ENCODE measurements at regions not wholly inside any gene's neighbourhood (a gene's known extent, or its start where the extent isn't known, plus 50 kb on each side); places are given as distances from the start of the nearest gene placed in this dataset.

DNA sequence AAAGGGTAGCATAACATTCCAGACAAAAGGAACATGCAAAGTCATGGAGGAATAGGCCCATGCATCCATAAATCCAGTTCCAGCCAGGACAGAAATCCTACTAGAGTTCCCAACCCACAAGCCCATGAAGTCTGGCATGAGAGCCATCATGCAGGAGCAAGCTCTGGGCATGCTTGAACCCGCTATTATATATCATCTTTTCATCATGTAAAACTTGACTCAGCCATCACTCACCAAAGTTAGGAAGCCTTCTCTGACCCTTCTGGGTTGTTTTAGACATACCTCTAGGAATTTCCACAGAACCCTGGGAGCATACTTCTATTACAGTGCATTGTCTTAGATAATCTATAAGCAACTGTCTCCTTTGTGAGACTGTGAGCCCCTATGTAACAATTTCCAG lies 293.0 kb upstream of the NPSR1 start:
- DNase-seq (ENCODE audit: low read depth in 2 of 2) = no peak
- TF ChIP-seq, protein P1, sequence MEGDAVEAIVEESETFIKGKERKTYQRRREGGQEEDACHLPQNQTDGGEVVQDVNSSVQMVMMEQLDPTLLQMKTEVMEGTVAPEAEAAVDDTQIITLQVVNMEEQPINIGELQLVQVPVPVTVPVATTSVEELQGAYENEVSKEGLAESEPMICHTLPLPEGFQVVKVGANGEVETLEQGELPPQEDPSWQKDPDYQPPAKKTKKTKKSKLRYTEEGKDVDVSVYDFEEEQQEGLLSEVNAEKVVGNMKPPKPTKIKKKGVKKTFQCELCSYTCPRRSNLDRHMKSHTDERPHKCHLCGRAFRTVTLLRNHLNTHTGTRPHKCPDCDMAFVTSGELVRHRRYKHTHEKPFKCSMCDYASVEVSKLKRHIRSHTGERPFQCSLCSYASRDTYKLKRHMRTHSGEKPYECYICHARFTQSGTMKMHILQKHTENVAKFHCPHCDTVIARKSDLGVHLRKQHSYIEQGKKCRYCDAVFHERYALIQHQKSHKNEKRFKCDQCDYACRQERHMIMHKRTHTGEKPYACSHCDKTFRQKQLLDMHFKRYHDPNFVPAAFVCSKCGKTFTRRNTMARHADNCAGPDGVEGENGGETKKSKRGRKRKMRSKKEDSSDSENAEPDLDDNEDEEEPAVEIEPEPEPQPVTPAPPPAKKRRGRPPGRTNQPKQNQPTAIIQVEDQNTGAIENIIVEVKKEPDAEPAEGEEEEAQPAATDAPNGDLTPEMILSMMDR (IDR thresholded peaks at IDR 0.05; ENCODE audit: low read depth, low read length) = no peak

DNA sequence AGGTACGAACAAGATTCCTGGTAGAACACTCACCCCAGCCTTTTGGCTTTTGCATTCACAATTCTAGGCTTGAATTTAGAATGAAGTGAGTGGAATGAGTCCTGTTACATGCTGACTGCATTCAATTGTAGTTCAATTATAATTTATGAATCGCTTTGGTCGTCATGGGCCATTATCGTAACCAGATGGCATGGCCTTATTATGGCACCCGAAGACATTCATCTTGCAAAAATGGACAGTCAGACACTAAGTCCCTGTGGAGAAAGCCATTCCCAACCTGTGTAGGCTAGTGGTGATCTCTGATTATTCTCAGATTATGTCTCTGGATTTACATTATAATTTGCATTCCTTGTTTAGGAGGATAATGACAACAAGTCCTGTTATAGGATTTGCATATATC lies 292.4 kb upstream of the NPSR1 start:
- TF ChIP-seq, protein P1 (IDR thresholded peaks at IDR 0.05; ENCODE audit: low read depth, low read length) = no peak
- no peak for DNase-seq (ENCODE audit: low read depth in 2 of 2)
- H3K4me3 ChIP-seq (replicated peaks in 1 of 2; ENCODE audit: low read depth in 2 of 2, low read length in 2 of 2) = no peak overlapping the region

More for the DNA sequence above, 293.0 kb upstream of the NPSR1 start:
- no peak overlapping the region for H3K4me3 ChIP-seq (replicated peaks in 1 of 2; ENCODE audit: low read depth in 2 of 2, low read length in 2 of 2)

DNA sequence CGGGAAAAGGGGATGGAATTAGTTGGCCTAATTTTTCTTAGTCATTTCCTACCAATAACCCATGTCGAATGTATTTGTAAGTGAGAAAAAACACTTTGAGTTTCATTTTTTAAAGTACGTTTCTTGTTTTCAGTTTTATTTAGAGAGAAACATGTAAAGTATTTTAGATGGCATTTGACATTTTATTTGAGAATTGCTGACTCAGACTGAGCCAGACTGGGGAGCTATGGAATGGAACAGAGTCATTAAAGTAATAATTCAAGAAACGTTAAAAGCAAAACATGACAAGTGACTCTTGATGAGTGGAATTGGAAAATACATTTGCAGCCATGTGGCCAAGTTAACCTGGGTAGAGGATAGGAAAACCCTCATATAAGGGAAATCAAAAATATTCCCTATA lies 286.1 kb upstream of the NPSR1 start:
- TF ChIP-seq, protein P1 (IDR thresholded peaks at IDR 0.05; ENCODE audit: low read depth, low read length) = no peak
- no peak overlapping the region for H3K4me3 ChIP-seq (replicated peaks in 1 of 2; ENCODE audit: low read depth in 2 of 2, low read length in 2 of 2)
- DNase-seq (ENCODE audit: low read depth in 2 of 2) = no peak

DNA sequence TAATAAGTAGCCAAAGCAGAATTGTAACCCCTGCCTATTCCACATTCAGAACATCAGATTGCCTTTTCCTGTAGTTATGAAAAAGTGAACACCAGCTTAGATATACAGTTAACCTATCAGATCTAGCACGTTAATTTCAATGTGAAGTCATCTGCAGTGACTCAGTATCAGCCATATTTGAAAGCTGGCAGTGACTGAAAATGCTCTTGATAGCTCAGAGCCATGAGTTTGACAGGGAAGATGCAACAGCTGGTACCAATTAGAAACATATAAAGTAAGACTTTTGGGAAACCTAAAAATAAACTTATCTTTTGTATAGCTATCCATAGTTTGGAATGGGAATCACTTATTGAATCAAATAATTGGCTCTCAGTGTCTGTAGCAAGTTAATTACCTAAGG lies 284.1 kb upstream of the NPSR1 start:
- H3K4me3 ChIP-seq (replicated peaks in 1 of 2; ENCODE audit: low read depth in 2 of 2, low read length in 2 of 2) = no peak overlapping the region
- TF ChIP-seq, protein P1 (IDR thresholded peaks at IDR 0.05; ENCODE audit: low read depth, low read length) = no peak
- DNase-seq (ENCODE audit: low read depth in 2 of 2) = no peak

DNA sequence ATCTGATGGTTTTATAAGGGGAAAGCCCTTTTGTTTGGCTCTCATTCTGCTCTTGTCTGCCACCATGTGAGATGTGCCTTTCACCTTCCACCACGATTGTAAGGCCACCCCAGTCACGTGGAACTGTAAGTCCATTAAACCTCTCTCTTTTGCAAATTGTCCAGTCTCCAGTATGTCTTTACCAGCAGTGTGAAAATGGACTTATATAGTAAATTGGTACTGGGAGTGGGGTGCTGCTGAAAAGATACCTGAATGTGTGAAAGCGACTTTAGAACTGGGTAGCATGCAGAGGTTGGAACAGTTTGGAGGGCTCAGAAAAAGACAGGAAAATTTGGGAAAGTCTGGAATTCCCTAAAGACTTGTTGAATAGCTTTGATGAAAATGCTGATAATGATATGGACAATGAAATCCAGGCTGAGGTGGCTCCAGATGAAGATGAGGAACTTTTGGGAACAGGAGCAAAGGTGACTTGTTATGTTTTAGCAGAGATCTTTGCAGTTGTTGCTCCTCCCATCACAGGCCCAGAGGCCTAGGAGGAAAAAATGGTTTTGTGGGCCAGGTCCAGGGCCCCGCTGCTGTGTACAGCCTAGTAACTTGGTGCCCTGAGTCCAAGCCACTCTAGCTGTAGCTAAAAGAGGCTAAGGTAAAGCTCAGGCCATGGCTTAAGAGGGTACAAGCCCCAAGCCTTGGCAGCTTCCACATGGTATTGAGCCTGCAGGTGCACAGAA lies 275.7 kb upstream of the NPSR1 start:
- H3K4me3 ChIP-seq (replicated peaks in 1 of 2; ENCODE audit: low read depth in 2 of 2, low read length in 2 of 2) = no peak overlapping the region
- DNase-seq (ENCODE audit: low read depth in 2 of 2) = no peak
- TF ChIP-seq, protein P1 (IDR thresholded peaks at IDR 0.05; ENCODE audit: low read depth, low read length) = no peak

DNA sequence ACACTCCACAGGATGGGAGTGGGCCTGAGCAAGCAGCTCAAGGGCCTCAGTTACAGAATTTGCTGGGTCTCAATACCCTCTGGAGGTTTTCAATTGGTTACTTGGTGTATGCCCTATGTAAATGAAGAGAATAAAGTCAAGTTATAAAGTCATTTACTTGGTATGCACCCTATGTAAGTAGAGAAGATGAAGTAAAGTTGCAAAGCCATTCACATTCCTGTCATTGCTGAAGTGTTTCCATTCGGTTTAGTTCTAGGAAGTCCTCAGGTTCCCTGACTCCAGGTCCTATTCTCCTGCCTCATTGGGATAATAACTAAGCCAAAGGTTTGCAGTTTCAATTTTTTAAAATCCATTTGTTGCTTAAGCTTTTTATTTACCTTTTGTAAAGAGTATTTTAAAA lies 272.6 kb upstream of the NPSR1 start:
- TF ChIP-seq, protein P1 (IDR thresholded peaks at IDR 0.05; ENCODE audit: low read depth, low read length) = no peak
- H3K4me3 ChIP-seq (replicated peaks in 1 of 2; ENCODE audit: low read depth in 2 of 2, low read length in 2 of 2) = no peak overlapping the region
- no peak for DNase-seq (ENCODE audit: low read depth in 2 of 2)

Data from cardiac fibroblast (primary cell).